ENCODE measurements at regions not wholly inside any gene's neighbourhood (a gene's known extent, or its start where the extent isn't known, plus 50 kb on each side); places are given as distances from the start of the nearest gene placed in this dataset.
A peak's percentile ranks its signal among the peaks of the same experiment; 100 is the strongest.

- ChIA-PET POLR2A (no interaction called here), CTCF (no interaction called here)
- TF ChIP-seq CTCF (IDR thresholded peaks at IDR 0.05) = no peak
- DNase-seq (no peak), ATAC-seq (no peak)
- Mint-ChIP-seq H3K4me3 (no peak overlapping the region), H3K27ac (no peak overlapping the region), H3K9me3 (no peaks in the 10 kb centered on the region), H3K36me3 (ENCODE audit: low read depth) (no peaks in the 10 kb centered on the region), H3K4me1 (ENCODE audit: low read depth) (peaks cover 4% of the 10 kb centered on the region), H3K27me3 (no peaks in the 10 kb centered on the region)
- intact Hi-C loops (cut with micrococcal nuclease) = no loop called here
Measured at GRCh38 chr5:91478096-91478495, 95.0 kb upstream of the ARRDC3 start.

GRCh38 chr5:91477408-91477807 lies 94.3 kb upstream of the ARRDC3 start:
- Mint-ChIP-seq H3K36me3 (ENCODE audit: low read depth) (no peaks in the 10 kb centered on the region), H3K4me1 (ENCODE audit: low read depth) (peaks cover 4% of the 10 kb centered on the region), H3K27ac (no peak overlapping the region), H3K4me3 (no peak overlapping the region), H3K27me3 (no peaks in the 10 kb centered on the region), H3K9me3 (no peaks in the 10 kb centered on the region)
- DNase-seq (no peak), ATAC-seq (no peak)
- CTCF ChIA-PET = no interaction called here
- TF ChIP-seq CTCF (IDR thresholded peaks at IDR 0.05) = no peak
- intact Hi-C loops (cut with micrococcal nuclease) = no loop called here
- POLR2A ChIA-PET = no interaction called here

- Mint-ChIP-seq H3K27ac (no peak overlapping the region), H3K36me3 (ENCODE audit: low read depth) (no peaks in the 10 kb centered on the region), H3K27me3 (no peaks in the 10 kb centered on the region), H3K4me3 (no peak overlapping the region), H3K4me1 (ENCODE audit: low read depth) (peaks cover 7% of the 10 kb centered on the region), H3K9me3 (no peaks in the 10 kb centered on the region)
- intact Hi-C loops (cut with micrococcal nuclease) = no loop called here
- no peak for TF ChIP-seq CTCF (IDR thresholded peaks at IDR 0.05)
- CTCF ChIA-PET = interaction anchor here (1.1 kb wide), 1 partner anchor 58 kb away, joined by 3 read pairs; no protein-coding TSS in a partner anchor
- POLR2A ChIA-PET = no interaction called here
- DNase-seq (no peak), ATAC-seq (no peak)
Measured at GRCh38 chr5:91474201-91474600, 91.1 kb upstream of the ARRDC3 start.

DNA sequence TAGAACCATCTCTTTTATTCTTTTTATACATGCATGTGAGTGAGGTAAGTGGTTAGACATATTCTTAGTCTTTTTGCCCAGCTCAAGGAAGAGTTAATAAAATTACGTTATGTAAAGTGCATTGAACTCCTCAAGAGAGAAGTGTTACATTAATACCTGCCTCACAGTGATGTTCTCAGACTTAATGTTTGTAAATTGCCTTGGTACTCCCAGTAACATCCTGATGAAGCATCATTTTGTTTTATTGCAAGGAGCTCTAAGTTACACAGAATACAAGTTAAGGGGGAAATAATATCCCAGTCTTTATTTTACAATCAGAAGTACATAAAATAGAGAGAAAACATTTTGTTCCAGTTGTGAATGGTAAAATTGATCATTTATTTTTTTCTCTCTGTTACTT lies 89.5 kb upstream of the ARRDC3 start:
- Mint-ChIP-seq H3K9me3 (no peaks in the 10 kb centered on the region), H3K27me3 (no peaks in the 10 kb centered on the region), H3K4me1 (ENCODE audit: low read depth) (peaks cover 15% of the 10 kb centered on the region), H3K4me3 (no peak overlapping the region), H3K27ac (no peak overlapping the region), H3K36me3 (ENCODE audit: low read depth) (no peaks in the 10 kb centered on the region)
- POLR2A ChIA-PET = no interaction called here
- ATAC-seq (no peak), DNase-seq (no peak)
- CTCF ChIA-PET = no interaction called here
- intact Hi-C loops (cut with micrococcal nuclease) = no loop called here
- TF ChIP-seq CTCF (IDR thresholded peaks at IDR 0.05) = no peak

DNA sequence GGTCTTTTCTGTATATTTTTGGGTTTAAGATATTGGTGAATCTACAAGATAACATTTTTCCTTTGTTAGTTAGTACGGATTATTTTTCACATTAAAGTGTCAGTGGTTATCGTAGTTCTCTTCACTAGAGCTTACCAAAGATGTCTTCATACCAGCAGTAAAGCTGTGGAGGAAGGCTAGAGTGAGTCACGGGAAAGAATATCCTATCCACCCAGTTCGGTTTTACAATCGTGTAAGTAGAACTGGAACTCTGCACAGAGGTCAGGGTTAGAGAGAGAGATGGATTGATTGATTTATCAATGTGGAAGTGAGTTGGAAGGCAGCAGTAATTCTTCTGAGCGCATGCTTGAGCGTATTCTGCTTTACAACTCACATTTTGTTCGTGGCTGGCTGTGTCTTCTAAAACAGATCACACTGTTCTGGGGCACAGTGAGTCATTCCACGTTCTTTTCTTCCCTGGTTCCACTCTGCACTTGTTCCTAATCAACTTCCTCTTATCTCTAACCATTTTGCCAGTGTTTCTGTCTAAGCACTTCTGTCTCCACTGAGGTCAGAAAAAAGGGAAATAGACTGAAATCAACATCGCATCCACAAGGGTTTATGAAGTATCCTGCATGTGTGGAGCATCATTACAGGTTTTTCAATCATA lies 86.5 kb upstream of the ARRDC3 start:
- no peak for DNase-seq
- no peak for TF ChIP-seq CTCF (IDR thresholded peaks at IDR 0.05)
- ChIA-PET POLR2A (no interaction called here), CTCF (no interaction called here)
- H3K4me1 Mint-ChIP-seq (ENCODE audit: low read depth) = peaks cover 15% of the 10 kb centered on the region
- no peaks in the 10 kb centered on the region for H3K9me3 Mint-ChIP-seq
- no peaks in the 10 kb centered on the region for H3K27me3 Mint-ChIP-seq
- ATAC-seq = no peak
- H3K36me3 Mint-ChIP-seq (ENCODE audit: low read depth) = no peaks in the 10 kb centered on the region
- H3K4me3 Mint-ChIP-seq = no peak overlapping the region
- peak overlapping the region; percentile 19 for H3K27ac Mint-ChIP-seq
- intact Hi-C loops (cut with micrococcal nuclease) = no loop called here

Data from activated CD8-positive, alpha-beta T cell treated with anti-CD3 and anti-CD28 coated beads for 36 hours (primary cell).